ENCODE measurements at regions not wholly inside any gene's neighbourhood (a gene's known extent, or its start where the extent isn't known, plus 50 kb on each side); places are given as distances from the start of the nearest gene placed in this dataset.
"Not testable (repeated sequence)": the region's sequence is repeated elsewhere in the genome, so short reads cannot be mapped to it uniquely, and the experiment has no call there.

- peak; percentile 37 for DNase-seq
Observed at GRCh38 chr6:113668641-113669408, 188.3 kb upstream of the MARCKS start.

GRCh38 chr6:113669606-113670005 is 187.5 kb upstream of the MARCKS start:
- DNase-seq, result peak; percentile 26

- DNase-seq, result no peak
Observed at GRCh38 chr6:113671421-113671820, 185.7 kb upstream of the MARCKS start.

DNA sequence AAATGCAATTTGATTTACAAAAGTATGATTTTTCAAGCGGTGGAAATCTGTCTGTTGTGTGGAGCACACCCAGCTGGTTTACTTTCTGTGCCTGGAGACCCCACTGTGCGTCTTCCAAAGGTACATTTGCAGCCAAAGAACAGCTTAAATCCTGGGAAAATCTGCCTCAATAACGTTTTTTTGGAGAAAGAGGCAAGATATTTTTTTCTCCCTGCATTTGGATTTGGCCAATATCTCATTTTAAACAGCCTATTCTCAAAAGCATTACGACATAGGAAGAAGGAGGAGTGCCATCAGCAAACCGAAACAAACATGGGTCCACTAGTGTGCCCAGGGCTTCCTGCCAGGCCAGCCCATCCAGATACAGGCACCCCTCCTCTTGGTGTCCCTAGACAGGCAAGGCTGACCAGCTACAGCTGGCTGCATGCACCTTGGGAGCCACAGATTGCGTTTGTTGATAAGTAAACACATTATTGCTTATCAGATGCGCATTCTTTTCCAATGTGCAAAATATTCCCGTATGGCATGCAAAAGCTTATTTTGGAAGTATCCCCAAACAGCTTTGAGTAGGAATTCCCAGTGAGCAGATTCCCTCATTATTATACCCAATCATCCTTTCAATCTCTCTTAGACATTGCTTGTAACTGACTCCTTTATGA is 184.5 kb upstream of the MARCKS start:
- DNase-seq, result no peak

DNA sequence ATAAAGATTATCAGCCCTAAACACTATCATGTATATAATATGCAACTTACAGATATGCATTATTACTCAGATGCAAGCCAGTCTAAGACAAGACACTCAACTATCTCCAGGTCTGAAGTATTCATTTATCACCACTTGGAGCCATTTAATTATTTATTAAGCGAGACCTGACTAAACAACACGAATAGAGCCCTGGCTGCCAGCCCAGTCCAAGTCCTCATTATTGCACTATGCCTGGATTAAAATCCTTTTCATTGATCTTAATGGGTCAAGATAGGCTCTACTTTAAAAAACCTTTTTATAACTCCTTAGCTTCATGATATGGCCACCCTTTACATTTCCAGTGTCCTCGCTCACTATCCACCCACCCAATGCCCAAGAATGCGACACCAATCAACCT is 183.1 kb upstream of the MARCKS start:
- DNase-seq, result no peak

GRCh38 chr6:113676057-113676456 is 181.1 kb upstream of the MARCKS start:
- DNase-seq, result no peak

GRCh38 chr6:113676968-113677367 is 180.2 kb upstream of the MARCKS start:
- DNase-seq, result no peak

- no peak for DNase-seq
Observed at GRCh38 chr6:113679051-113679450, 178.1 kb upstream of the MARCKS start.

DNA sequence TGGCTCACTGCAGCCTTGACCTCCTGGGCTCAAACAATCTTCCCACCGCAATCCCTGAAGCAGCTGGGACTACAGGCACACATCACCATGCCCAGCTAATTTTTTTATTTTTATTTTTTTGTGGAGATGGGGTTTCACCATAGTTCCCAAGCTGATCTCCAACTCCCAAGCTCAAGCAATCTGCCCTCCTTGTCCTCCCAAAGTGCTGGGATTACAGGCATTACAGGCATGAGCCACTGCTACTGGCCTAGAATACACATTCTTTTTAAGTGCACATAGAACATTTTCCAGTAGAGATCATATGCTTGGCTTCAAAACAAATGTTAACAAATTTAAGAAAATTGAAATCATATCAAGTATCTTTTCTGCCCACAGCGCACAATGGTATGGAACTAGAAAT is 176.8 kb upstream of the MARCKS start:
- DNase-seq, result no peak

DNA sequence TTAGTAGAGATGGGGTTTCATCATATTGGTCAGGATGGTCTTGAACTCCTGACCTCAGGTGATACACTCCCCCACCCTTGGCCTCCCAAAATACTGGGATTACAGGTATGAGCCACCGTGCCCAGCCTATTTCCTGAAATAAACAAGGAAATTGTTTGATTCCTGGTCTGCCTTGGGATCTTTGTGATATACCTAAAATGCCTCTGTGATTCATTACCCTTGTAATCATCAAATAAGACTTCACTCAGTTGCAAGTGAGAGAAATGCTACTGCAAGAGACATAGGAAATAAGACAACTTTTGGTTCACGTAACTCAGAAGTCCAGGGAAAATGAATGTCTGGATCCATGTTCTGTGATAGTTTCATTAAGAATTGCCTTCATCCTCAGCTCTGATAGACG is 173.2 kb upstream of the MARCKS start:
- no peak for DNase-seq

DNA sequence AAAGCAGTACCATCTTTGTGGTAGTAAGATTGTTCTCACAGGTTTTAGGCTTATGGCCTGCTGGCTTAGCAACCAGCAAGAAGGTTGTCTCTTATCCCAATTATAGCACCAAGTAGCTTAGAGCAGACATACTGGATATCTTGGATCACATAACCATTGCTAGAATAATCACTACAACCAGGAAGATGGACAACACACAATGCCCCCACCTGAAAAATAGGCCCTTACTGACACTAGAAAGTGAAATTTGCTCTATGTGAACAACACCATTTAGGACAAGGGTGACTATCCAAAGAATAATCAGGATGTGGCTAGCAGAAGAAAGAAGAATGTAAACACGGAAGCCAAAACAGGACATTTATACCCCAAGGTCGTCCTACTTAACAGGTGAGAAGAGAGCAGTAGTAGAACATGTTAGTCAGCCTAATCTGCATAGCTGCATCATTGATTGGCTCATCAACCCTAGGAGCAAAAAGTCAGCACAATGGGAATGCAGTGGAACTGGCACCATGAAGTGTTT is 172.7 kb upstream of the MARCKS start:
- no peak for DNase-seq

DNA sequence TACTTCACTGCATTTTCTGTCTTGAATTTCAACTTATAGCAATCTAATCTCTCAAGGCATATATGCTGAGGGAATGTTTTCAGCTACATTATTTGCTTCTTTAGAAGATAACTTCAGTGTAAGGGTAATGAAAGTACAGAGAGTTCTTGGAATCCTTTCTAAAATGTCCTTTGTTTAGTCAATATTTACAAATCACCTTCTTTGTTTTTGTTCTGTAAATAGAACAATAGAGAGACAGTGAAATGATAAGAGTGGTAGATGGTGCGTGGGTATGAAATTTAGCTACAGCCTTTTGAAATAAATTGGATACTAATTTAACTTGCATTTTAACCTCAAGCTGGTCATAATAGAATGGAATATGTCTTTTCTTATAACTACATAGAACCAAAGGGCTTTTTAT is 171.1 kb upstream of the MARCKS start:
- DNase-seq, result no peak

- DNase-seq, result not testable (repeated sequence)
Observed at GRCh38 chr6:113689620-113690019, 167.5 kb upstream of the MARCKS start.

DNA sequence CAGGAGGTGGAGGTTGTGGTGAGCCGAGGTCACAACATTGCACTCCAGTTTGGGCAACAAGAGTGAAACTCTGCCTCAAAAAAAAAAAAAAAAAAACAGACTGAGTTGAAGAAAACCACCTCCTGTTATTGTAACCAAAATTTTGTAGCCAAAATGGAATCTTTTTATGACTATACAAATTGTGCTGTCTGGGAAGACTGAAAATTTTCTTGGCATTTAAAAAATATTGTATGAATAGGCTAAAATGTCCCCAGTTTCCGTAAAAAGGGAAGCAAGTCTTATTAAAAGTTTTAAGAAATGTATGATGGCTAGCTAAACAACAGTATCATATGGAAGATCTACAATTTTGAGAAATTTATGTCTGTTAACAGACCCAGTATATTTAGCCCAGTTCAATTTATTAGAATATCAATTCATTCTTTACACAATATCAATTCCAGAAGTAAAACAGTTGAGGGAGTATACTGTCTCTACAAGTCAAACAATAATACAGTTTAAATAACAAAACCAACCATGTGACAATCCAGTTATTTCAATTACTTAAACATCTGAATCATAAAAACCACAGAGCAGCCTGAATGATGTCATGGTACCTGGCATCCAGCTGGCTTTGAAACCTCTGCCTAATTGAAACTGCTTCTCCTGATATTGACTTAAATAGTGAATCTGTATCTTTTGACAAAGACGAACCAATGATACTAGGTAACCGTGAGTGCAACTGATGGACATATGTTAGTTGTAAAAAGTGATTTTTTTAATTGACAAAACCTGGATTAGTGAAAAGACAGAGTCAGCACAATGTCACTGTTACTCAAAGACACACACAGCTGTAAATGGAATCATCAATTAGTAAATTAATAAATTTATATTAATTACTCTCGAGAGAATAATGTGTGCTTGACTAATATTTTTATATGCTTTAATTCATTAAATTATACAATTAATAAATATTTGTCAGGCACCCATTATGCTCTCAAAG is 166.6 kb upstream of the MARCKS start:
- DNase-seq, result no peak

DNA sequence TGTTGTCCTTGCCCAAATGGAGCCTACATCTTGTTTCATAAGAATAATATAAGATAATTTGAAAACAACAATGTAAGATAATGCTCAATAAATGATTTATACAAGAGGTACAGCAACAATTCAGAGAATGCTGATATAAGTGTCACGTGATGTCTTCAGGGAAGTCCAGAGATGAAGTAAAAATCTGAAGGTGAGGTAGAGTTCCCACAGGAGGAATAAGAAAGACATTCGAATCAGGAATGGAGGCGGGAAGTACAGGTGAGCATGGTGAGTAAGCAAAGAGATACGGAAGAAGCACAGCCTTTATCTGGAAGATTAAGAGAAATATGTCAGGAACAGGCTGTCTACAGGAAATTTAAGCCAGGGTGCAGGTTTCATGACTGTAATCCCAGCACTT is 165.9 kb upstream of the MARCKS start:
- no peak for DNase-seq

DNA sequence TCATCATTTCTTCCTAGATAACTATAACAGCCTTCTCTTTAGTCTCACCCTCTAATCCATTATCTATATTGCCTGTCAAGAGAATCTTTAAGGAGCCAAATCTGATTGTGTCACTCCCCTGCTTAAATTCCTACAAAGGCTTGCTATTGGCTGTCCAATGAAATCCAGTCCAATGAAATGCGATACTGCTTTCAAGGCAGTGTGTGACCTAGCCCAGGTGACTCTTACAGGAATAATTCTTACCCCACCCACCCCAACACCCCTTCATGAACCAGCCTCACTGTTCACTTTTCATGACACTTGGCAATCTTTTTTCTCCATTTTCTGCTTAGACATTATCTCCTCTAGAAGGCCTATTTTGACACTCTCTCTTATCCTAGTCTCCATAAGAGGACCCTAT is 163.3 kb upstream of the MARCKS start:
- DNase-seq, result no peak

DNA sequence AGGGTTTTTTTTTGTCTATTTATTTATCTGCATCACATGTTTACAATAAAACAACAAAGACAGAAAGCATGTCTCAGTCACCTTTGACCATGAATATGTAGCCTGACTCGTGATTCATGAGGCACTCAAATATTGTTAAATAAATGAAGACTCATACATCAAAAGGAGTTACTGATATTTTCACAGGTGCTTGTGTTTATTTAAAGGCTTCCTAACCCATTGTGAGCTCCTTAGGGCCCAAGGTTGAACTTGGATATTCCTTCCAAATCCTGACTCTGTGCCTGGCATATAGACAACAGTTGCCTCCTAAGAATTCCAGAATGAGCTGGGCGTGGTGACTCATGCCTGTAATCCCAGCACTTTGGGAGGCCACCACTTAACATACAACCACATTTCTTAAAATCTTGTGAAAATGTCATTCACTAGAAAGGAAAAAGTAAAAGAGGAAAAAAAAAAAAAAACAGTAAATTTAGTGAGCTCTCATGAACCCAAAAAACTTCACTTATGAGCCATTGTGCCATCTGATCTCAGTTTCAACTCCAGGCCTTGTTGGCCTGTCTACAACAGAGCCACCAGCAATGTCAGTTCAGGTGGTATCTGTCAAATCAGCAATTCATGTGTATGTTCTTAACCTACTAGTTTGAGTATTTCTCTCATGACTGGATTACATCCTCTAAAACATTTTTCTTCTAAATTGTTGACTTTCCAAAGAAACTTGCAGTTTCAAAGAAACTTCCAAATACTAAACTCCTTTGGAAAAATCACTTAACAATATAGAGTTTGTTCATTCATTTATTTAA is 162.7 kb upstream of the MARCKS start:
- no peak for DNase-seq

DNA sequence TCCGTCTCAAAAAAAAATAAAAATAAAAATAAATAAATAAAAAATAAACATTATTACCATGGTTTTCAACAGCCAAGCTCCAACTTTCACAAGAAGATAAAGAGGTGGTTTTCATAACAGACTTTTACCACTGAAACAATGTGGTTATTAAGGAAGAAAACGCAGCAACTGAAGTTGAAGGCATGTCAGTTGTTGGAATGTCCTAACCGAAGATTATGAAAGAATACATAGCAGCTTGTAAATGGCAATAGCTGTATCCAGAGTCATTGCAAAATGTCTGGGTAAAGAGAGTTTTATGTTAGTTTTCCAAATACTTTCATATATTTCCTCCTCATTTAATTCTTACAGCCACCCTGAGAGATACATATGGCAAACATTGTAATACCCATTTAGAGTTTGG is 161.6 kb upstream of the MARCKS start:
- DNase-seq, result no peak

DNA sequence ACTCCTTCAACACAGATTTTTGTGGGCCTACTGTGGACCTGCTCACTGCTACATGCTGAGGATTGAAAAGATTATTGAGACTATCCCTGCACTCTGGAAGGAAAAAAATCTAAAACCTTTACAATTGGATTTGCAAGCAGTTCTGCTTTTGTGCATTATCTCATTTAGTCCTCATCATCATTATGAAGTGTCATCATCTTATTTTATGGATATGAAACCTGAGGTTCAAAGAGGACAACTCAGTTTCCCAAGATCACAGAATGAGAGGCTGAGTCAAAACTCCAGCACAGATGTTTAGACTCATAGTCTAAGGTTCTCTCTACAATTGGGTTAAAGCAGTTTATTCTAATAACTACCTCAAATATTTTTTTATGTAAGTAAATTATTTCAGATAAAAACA is 160.2 kb upstream of the MARCKS start:
- DNase-seq, result no peak

- DNase-seq, result no peak
Observed at GRCh38 chr6:113697632-113698410, 159.3 kb upstream of the MARCKS start.

DNA sequence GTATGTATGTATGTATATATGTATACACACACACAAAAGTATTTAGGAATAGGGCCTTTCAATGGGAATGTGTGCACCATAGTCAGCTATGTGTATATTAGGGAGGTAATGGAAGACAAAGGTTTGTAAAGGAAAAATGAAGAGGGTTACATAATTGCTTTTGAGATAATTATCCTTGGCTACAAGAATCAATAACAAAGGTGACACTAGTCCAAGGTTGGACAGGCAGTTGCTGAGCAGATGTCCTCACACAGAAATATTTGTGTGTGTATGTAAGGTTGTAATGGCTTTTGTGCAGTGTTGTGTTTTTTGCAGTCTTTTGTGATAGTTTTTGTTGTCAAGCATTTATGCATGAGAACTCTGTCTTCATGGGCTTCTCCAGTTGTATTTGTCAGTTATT is 157.9 kb upstream of the MARCKS start:
- no peak for DNase-seq

Measured in renal pelvis (tissue), 1 donor.